ENCODE measurements at regions not wholly inside any gene's neighbourhood (a gene's known extent, or its start where the extent isn't known, plus 50 kb on each side); places are given as distances from the start of the nearest gene placed in this dataset.

DNA sequence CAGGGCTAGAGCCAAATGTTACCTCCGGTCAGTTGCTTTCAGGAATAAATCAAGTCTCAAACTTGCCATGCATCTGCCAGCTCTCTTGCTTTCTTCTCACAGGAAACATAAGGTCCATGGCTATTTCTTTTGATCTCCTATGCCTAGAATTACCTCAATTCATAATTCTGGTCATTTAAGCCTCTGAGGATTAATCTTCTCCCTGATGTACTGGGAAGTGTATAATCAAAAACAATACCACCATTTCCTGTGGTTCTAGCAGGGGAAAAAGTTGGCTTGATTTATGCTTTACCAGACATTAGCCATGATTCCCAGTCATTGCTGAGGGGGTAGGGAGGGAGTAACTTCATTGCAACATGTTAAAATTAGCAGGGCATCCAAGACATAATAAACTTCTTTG is 268.7 kb upstream of the EMCN start:
- no peak for TF ChIP-seq POLR2A (IDR thresholded peaks at IDR 0.05; ENCODE audit: low read depth, low read length)
- no peak for TF ChIP-seq POLR2AphosphoS5 (IDR thresholded peaks at IDR 0.05; ENCODE audit: low read depth, low read length)

Measured in GM12892 (cell line).